RWPE1 (cell line): ENCODE measurements at regions not wholly inside any gene's neighbourhood (a gene's known extent, or its start where the extent isn't known, plus 50 kb on each side); places are given as distances from the start of the nearest gene placed in this dataset.

ENCODE experiments used
- CTCF ChIA-PET: fragments of 350-600 bp; sonication (Branson Sonifier 250); formaldehyde crosslinking; extraction: SDS; loops from one replicate; lab custom pipeline; 2021; lab: Yijun Ruan, JAX
- POLR2A ChIA-PET: fragments of 400-600 bp; formaldehyde crosslinking; extraction: SDS; loops from one replicate; lab custom pipeline; 2020; ENCODE audit warnings: antibody characterized with exemption; ENCODE audit not compliant: low non-redundant PET; lab: Yijun Ruan, JAX
- DNase-seq: peaks from one replicate; pipeline ENCODE4 v3.0.0; 2012; ENCODE audit warnings: low spot score
- H3K27ac ChIP-seq: fragments of 450-650 bp; 2 replicates; pipeline ENCODE4 v1.5.1; 2017
- TF ChIP-seq, protein P1 (sequence below): fragments of 450-650 bp; conservative IDR thresholded peaks from 2 replicates; pipeline ENCODE4 v1.5.1; 2017; ENCODE audit warnings: low read depth, mild to moderate bottlenecking

- POLR2A ChIA-PET = no interaction called here
- DNase-seq = no peak
- CTCF ChIA-PET = interaction anchor here (0.7 kb wide), 1 partner anchor 14 kb away, joined by 7 read pairs; no protein-coding TSS in a partner anchor
- H3K27ac ChIP-seq = no peak overlapping the region
- TF ChIP-seq, protein P1, sequence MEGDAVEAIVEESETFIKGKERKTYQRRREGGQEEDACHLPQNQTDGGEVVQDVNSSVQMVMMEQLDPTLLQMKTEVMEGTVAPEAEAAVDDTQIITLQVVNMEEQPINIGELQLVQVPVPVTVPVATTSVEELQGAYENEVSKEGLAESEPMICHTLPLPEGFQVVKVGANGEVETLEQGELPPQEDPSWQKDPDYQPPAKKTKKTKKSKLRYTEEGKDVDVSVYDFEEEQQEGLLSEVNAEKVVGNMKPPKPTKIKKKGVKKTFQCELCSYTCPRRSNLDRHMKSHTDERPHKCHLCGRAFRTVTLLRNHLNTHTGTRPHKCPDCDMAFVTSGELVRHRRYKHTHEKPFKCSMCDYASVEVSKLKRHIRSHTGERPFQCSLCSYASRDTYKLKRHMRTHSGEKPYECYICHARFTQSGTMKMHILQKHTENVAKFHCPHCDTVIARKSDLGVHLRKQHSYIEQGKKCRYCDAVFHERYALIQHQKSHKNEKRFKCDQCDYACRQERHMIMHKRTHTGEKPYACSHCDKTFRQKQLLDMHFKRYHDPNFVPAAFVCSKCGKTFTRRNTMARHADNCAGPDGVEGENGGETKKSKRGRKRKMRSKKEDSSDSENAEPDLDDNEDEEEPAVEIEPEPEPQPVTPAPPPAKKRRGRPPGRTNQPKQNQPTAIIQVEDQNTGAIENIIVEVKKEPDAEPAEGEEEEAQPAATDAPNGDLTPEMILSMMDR = no peak
These were observed 321.3 kb upstream of the TMEM229A start for GRCh38 chr7:124354201-124354600.

- ChIA-PET POLR2A (no interaction called here), CTCF (interaction anchor here (0.6 kb wide), 1 partner anchor 396 kb away, joined by 3 read pairs; no protein-coding TSS in a partner anchor)
- H3K27ac ChIP-seq = no peak overlapping the region
- TF ChIP-seq, protein P1 = no peak
- no peak for DNase-seq
These were observed 319.1 kb upstream of the TMEM229A start for GRCh38 chr7:124351950-124352349.

DNA sequence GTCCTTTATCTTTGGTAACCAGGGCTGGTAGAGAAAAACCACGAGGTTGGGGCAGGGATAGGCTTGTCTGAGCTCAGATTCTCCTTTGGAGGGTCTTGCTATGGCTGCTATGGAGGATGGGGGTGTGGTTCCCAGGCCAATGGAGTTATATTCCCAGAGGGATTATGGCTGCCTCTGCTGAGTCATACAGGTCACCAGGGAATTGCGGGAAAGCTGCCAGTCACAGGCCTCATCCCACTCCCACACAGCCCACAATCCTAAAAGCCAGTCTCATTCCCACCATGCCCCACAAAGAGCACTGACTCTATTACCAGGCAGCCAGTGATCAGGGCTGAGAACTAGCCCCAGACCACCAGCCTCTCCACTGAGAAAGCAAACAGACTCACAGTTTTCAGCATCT, 316.6 kb upstream of the TMEM229A start:
- TF ChIP-seq, protein P1 = no peak
- DNase-seq = no peak
- ChIA-PET POLR2A (no interaction called here), CTCF (no interaction called here)
- H3K27ac ChIP-seq = no peak overlapping the region

DNA sequence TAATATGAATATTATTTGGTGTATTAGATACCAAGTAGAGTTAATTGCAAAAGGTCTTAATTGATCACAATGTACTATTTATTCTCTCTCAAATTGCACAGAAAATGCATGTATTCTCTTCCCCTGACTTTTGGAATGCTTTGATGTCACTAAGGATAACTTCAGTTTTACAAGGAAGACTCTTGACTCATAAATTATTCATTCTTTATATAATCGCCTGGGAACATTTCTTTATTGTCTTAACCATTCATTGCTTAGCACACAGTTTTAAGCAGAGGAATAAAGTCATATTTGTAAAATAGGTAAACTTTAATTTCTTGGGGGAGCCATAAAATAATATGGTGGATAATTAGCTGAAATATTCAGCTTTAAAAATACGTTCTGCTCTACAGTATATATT, 306.0 kb upstream of the TMEM229A start:
- DNase-seq = no peak
- ChIA-PET POLR2A (no interaction called here), CTCF (no interaction called here)
- TF ChIP-seq, protein P1 = no peak
- H3K27ac ChIP-seq = no peak overlapping the region

DNA sequence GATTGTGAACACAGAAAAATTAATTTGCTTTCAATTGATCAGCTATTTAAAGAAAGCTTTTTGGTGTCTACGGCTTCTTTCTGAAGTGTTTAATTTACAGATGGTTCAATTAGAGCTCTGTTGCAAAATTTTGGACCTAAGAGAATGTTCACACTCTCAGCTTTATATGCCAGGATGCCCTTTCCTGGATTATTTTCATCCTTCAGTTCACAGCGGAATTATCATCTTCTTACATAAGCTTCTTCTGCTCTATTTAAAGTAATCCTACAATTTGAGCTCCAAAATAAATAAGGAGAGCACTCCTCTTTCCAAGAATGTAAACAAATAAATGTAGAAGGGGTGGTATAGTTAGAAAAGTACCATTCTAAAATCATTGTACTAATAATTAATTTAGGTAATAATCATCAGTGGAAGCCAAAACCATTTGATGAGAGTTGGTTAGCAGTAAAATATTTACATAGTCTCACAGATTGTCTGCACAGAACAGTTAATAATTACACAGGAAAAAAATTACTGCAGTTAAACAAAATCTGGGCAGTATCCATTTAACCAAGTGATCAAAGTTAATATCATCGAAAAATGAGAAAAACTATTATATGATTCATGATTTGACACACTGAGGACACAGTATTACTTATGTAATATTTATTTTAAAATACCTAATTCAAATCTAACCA, 298.0 kb upstream of the TMEM229A start:
- TF ChIP-seq, protein P1 = no peak
- CTCF ChIA-PET = no interaction called here
- no peak for DNase-seq
- POLR2A ChIA-PET = no interaction called here
- H3K27ac ChIP-seq = no peak overlapping the region

DNA sequence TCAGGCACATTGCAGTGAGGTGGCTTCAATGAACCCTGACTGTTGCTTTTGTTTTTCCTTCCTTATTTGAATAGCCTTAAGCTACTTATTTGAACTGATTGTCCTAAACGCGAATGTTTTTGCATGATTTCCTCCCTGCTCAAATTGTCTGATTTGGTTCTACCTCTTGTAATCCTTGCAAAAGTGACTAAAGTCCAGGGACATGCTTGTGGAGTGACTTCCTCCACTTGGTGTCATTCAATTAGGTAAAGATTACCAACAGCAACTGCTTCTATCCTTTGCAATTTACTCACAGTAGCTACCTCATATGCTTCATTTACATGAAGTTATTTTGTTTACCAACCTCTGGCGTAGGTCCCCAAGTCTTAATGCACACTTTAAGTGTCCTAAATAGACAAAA, 295.9 kb upstream of the TMEM229A start:
- TF ChIP-seq, protein P1 = no peak
- no peak overlapping the region for H3K27ac ChIP-seq
- POLR2A ChIA-PET = no interaction called here
- CTCF ChIA-PET = no interaction called here
- no peak for DNase-seq
